C4-2B (cell line): ENCODE measurements at regions not wholly inside any gene's neighbourhood (a gene's known extent, or its start where the extent isn't known, plus 50 kb on each side); places are given as distances from the start of the nearest gene placed in this dataset.

ENCODE experiments used
- CTCF ChIP-seq: fragments of 450-650 bp; conservative IDR thresholded peaks from 2 replicates; pipeline ENCODE4 v1.5.1; 2017; ENCODE audit warnings: mild to moderate bottlenecking
- ZFX ChIP-seq: fragments of 450-650 bp; IDR thresholded peaks from 2 replicates; pipeline ENCODE4 v1.6.1; 2017

GRCh38 chr12:94749890-94750289, 99.5 kb upstream of the TMCC3 start:
- TF ChIP-seq CTCF: no peak
- TF ChIP-seq ZFX: no peak
